Transverse colon (tissue), 4 donors: ENCODE measurements at regions not wholly inside any gene's neighbourhood (a gene's known extent, or its start where the extent isn't known, plus 50 kb on each side); places are given as distances from the start of the nearest gene placed in this dataset.

ENCODE experiments used
- DNase-seq: peaks from one replicate; pipeline ENCODE4 v3.0.0-alpha.2; 2019
- H3K27ac ChIP-seq, 4 donors: fragments of 200-600 bp; sonication (generic); 2 replicates each; pipeline ENCODE4 v1.5.1; 2016 to 2018; ENCODE audit warnings: inconsistent platforms in 4 of 4
- H3K27me3 ChIP-seq: fragments of 200-600 bp; sonication (generic); 2 replicates; pipeline ENCODE4 v1.5.1; 2017; ENCODE audit warnings: inconsistent platforms
- H3K36me3 ChIP-seq, 4 donors: fragments of 200-600 bp; sonication (generic); 2 replicates each; pipeline ENCODE4 v1.5.1; 2017 to 2019; ENCODE audit warnings: inconsistent platforms in 4 of 4
- H3K4me1 ChIP-seq, 4 donors: fragments of 200-600 bp; sonication (generic); 2 replicates each; pipeline ENCODE4 v1.5.1; 2017 to 2020; ENCODE audit warnings: inconsistent platforms in 4 of 4
- H3K4me3 ChIP-seq, 4 donors: fragments of 200-600 bp; sonication (generic); 1 replicate in 1 of 4; 2 replicates in 3 of 4; pipeline versions ENCODE4 v1.5.1 to v1.6.1; 2017 to 2019; ENCODE audit warnings: inconsistent platforms in 4 of 4
- H3K9me3 ChIP-seq, 2 donors: fragments of 200-600 bp; sonication (generic); 2 replicates each; pipeline ENCODE4 v1.5.1; 2017 to 2019; ENCODE audit warnings: inconsistent platforms in 2 of 2
- CTCF ChIP-seq, 5 experiments: fragments of 200-600 bp in 3 of 5; fragments of 450-650 bp in 2 of 5; sonication (generic) in 3 of 5; IDR thresholded peaks; 1 replicate in 2 of 5; 2 replicates in 3 of 5; pipeline ENCODE4 v1.5.1; 2016 to 2017; ENCODE audit warnings: antibody characterized with exemption in 5 of 5, inconsistent platforms in 3 of 5, mild to moderate bottlenecking in 2 of 5, moderate library complexity in 1 of 5
- EP300 ChIP-seq: sonication (generic); formaldehyde crosslinking; IDR thresholded peaks from one replicate; pipeline ENCODE4 v1.6.1; 2017; ENCODE audit warnings: antibody characterized with exemption, low read depth
- POLR2A ChIP-seq: fragments of 450-650 bp; IDR thresholded peaks from one replicate; pipeline ENCODE4 v1.6.1; 2016; ENCODE audit warnings: antibody characterized with exemption, mild to moderate bottlenecking, moderate library complexity
- POLR2AphosphoS5 ChIP-seq, 3 donors: sonication (generic); formaldehyde crosslinking; IDR thresholded peaks; one replicate each; pipeline ENCODE4 v1.6.1; 2016; ENCODE audit warnings: antibody characterized with exemption in 3 of 3
- WGBS, 2 donors: methylation state at CpG; one replicate each; pipeline ENCODE4 v1.1.5; 2018; ENCODE audit warnings: low coverage in 1 of 2; 5-methylcytosine and 5-hydroxymethylcytosine counted together
- in situ Hi-C, 4 donors: fragments of 200-750 bp; cut with MboI; loops; one replicate each; pipeline versions ENCODE4 v1.15.0 to v1.15.1; 2017; ENCODE audit warnings: low sequenced_read_pairs in 3 of 4, low pct_ligation_motif_present in 1 of 4, low pct_unique_long_range_greater_than_20kb in 1 of 4
- intact Hi-C: fragments of 100-400 bp; cut with DNase I; formaldehyde crosslinking; loops from one replicate; pipeline ENCODE4 v1.15.1; 2023; ENCODE audit warnings: low total_unique reads

GRCh38 chr4:131258361-131258760 lies 1890.7 kb upstream of the PCDH10 start:
- in situ Hi-C loops, result no loop called here
- Histone ChIP-seq H3K27ac (no peak overlapping the region), H3K36me3 (no peaks in the 10 kb centered on the region), H3K4me3 (no peak overlapping the region), H3K4me1 (no peaks in the 10 kb centered on the region), H3K9me3 (no peaks in the 10 kb centered on the region), H3K27me3 (no peaks in the 10 kb centered on the region)
- intact Hi-C loops, result no loop called here
- DNase-seq, result no peak
- TF ChIP-seq EP300, result no peak
- 44 to 59% methylated on average over 2 of the region's 2 CpGs for WGBS, 2 donors

GRCh38 chr4:131288441-131288840 lies 1860.7 kb upstream of the PCDH10 start:
- TF ChIP-seq EP300 (no peak), POLR2AphosphoS5 (IDR thresholded peaks at IDR 0.05) (no peak), POLR2A (no peak), CTCF (IDR thresholded peaks at IDR 0.05) (no peak)
- H3K27me3 ChIP-seq, result no peaks in the 10 kb centered on the region
- intact Hi-C loops, result no loop called here

GRCh38 chr4:131296192-131296591 lies 1852.9 kb upstream of the PCDH10 start:
- TF ChIP-seq POLR2AphosphoS5 (IDR thresholded peaks at IDR 0.05) (no peak), EP300 (no peak), CTCF (IDR thresholded peaks at IDR 0.05) (no peak), POLR2A (no peak)
- WGBS, 2 donors, result 70 to 85% methylated on average over 1 of the region's 1 CpG
- in situ Hi-C loops, result no loop called here

More at GRCh38 chr4:131288441-131288840, 1860.7 kb upstream of the PCDH10 start:
- H3K27ac ChIP-seq, result no peak overlapping the region
- DNase-seq, result no peak
- in situ Hi-C loops, result no loop called here
- no peaks in the 10 kb centered on the region for H3K9me3 ChIP-seq
- H3K4me3 ChIP-seq, result no peak overlapping the region
- H3K36me3 ChIP-seq, result no peaks in the 10 kb centered on the region
- H3K4me1 ChIP-seq, result no peaks in the 10 kb centered on the region

GRCh38 chr4:131302108-131302507 lies 1847.0 kb upstream of the PCDH10 start:
- Histone ChIP-seq H3K27ac (no peak overlapping the region), H3K36me3 (no peaks in the 10 kb centered on the region), H3K4me3 (no peak overlapping the region), H3K4me1 (no peaks in the 10 kb centered on the region), H3K27me3 (no peaks in the 10 kb centered on the region), H3K9me3 (no peaks in the 10 kb centered on the region)
- in situ Hi-C loops (no loop called here), intact Hi-C loops (no loop called here)
- WGBS, 2 donors, result 76% methylated on average over 4 of the region's 4 CpGs; no CpG with 5 or more reads in 1 of the 2 donors
- no peak for DNase-seq
- TF ChIP-seq CTCF (IDR thresholded peaks at IDR 0.05) (no peak), POLR2AphosphoS5 (IDR thresholded peaks at IDR 0.05) (no peak), POLR2A (no peak), EP300 (no peak)

More at GRCh38 chr4:131296192-131296591, 1852.9 kb upstream of the PCDH10 start:
- no peak overlapping the region for H3K27ac ChIP-seq
- H3K9me3 ChIP-seq, result no peaks in the 10 kb centered on the region
- intact Hi-C loops, result loop anchor here (2.0 kb wide), 1 partner anchor 69 kb away; no protein-coding TSS in a partner anchor
- no peaks in the 10 kb centered on the region for H3K27me3 ChIP-seq
- no peak for DNase-seq
- H3K4me3 ChIP-seq, result no peak overlapping the region
- no peaks in the 10 kb centered on the region for H3K4me1 ChIP-seq
- H3K36me3 ChIP-seq, result no peaks in the 10 kb centered on the region

GRCh38 chr4:131304686-131305085 lies 1844.4 kb upstream of the PCDH10 start:
- in situ Hi-C loops, result no loop called here
- no peaks in the 10 kb centered on the region for H3K4me1 ChIP-seq
- no peaks in the 10 kb centered on the region for H3K27me3 ChIP-seq
- DNase-seq, result no peak
- no peaks in the 10 kb centered on the region for H3K9me3 ChIP-seq
- 84 to 85% methylated on average over 2 of the region's 2 CpGs for WGBS, 2 donors
- intact Hi-C loops, result no loop called here
- H3K27ac ChIP-seq, result no peak overlapping the region
- no peak overlapping the region for H3K4me3 ChIP-seq
- TF ChIP-seq POLR2AphosphoS5 (IDR thresholded peaks at IDR 0.05), result no peak
- TF ChIP-seq EP300, result no peak
- no peak for TF ChIP-seq CTCF (IDR thresholded peaks at IDR 0.05)
- no peak for TF ChIP-seq POLR2A
- no peaks in the 10 kb centered on the region for H3K36me3 ChIP-seq
